ENCODE measurements at regions not wholly inside any gene's neighbourhood (a gene's known extent, or its start where the extent isn't known, plus 50 kb on each side); places are given as distances from the start of the nearest gene placed in this dataset.

GRCh38 chr1:36585569-36586548, 103.1 kb upstream of the CSF3R start:
- no peak for DNase-seq
- TF ChIP-seq POLR2A (IDR thresholded peaks at IDR 0.05) = no peak
- TF ChIP-seq, protein P1, sequence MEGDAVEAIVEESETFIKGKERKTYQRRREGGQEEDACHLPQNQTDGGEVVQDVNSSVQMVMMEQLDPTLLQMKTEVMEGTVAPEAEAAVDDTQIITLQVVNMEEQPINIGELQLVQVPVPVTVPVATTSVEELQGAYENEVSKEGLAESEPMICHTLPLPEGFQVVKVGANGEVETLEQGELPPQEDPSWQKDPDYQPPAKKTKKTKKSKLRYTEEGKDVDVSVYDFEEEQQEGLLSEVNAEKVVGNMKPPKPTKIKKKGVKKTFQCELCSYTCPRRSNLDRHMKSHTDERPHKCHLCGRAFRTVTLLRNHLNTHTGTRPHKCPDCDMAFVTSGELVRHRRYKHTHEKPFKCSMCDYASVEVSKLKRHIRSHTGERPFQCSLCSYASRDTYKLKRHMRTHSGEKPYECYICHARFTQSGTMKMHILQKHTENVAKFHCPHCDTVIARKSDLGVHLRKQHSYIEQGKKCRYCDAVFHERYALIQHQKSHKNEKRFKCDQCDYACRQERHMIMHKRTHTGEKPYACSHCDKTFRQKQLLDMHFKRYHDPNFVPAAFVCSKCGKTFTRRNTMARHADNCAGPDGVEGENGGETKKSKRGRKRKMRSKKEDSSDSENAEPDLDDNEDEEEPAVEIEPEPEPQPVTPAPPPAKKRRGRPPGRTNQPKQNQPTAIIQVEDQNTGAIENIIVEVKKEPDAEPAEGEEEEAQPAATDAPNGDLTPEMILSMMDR (IDR thresholded peaks at IDR 0.05) = no peak
- H3K27me3 ChIP-seq = no peaks in the 10 kb centered on the region
- H3K36me3 ChIP-seq = no peaks in the 10 kb centered on the region
- H3K27ac ChIP-seq = no peak overlapping the region
- WGBS, 2 donors = 29% methylated on average over 24 of the region's 24 CpGs
- intact Hi-C loops (cut with DNase I) = no loop called here
- no peak overlapping the region for H3K4me3 ChIP-seq (replicated peaks in 1 of 3)
- no peaks in the 10 kb centered on the region for H3K9me3 ChIP-seq
- no peaks in the 10 kb centered on the region for H3K4me1 ChIP-seq

DNA sequence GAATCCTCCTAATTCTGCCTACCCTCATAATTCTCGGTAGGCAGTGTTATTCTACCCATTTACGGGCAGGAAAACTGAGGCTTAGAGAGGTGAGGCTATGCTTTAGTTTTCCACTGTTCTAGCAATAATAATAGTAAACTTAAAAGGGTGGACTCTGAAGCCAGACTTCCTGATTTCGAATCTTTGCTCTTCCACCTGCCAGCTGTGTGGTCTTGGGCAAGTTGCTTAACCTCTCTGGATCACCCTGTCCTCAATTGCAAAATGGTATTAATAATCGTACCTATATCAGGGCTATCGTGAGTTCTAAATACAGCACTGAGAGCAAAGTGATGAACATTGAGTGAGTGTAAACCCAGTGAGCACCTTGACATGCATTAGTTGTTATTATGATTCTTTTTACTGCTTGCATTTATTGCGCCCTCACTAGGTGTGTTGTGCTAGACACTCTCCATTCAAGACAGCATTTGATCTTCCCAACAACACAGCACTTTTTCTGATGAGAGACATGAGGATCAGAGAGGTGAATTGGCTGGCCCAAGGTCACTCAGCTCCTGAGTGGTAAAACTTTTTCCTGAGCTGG, 102.3 kb upstream of the CSF3R start:
- WGBS, 2 donors = 84% methylated on average over 6 of the region's 6 CpGs
- H3K9me3 ChIP-seq = no peaks in the 10 kb centered on the region
- H3K4me3 ChIP-seq (replicated peaks in 1 of 3) = no peak overlapping the region
- intact Hi-C loops (cut with DNase I) = no loop called here
- H3K27ac ChIP-seq = no peak overlapping the region
- H3K4me1 ChIP-seq = no peaks in the 10 kb centered on the region
- no peaks in the 10 kb centered on the region for H3K27me3 ChIP-seq
- H3K36me3 ChIP-seq = no peaks in the 10 kb centered on the region
- no peak for DNase-seq
- TF ChIP-seq, protein P1 (IDR thresholded peaks at IDR 0.05) = no peak
- TF ChIP-seq POLR2A (IDR thresholded peaks at IDR 0.05) = no peak

- Histone ChIP-seq H3K27me3 (no peaks in the 10 kb centered on the region), H3K9me3 (no peaks in the 10 kb centered on the region), H3K27ac (no peak overlapping the region), H3K36me3 (no peaks in the 10 kb centered on the region), H3K4me1 (no peaks in the 10 kb centered on the region), H3K4me3 (replicated peaks in 1 of 3) (no peak overlapping the region)
- intact Hi-C loops (cut with DNase I) = no loop called here
- 66 to 70% methylated on average over 21 of the region's 21 CpGs for WGBS, 2 donors
- TF ChIP-seq, protein P1 (IDR thresholded peaks at IDR 0.05) = no peak
- TF ChIP-seq POLR2A (IDR thresholded peaks at IDR 0.05) = no peak
- DNase-seq = no peak
Measured at GRCh38 chr1:36583980-36584782, 101.5 kb upstream of the CSF3R start.

- H3K4me1 ChIP-seq = no peaks in the 10 kb centered on the region
- H3K4me3 ChIP-seq (replicated peaks in 1 of 3) = no peak overlapping the region
- 60 to 75% methylated on average over 3 of the region's 3 CpGs for WGBS, 2 donors
- no peak overlapping the region for H3K27ac ChIP-seq
- TF ChIP-seq, protein P1 (IDR thresholded peaks at IDR 0.05) = no peak
- no peak for TF ChIP-seq POLR2A (IDR thresholded peaks at IDR 0.05)
- no peak for DNase-seq
- no peaks in the 10 kb centered on the region for H3K27me3 ChIP-seq
- intact Hi-C loops (cut with DNase I) = no loop called here
- H3K36me3 ChIP-seq = no peaks in the 10 kb centered on the region
- H3K9me3 ChIP-seq = no peaks in the 10 kb centered on the region
Measured at GRCh38 chr1:36583080-36583479, 100.4 kb upstream of the CSF3R start.
